Breast epithelium (tissue), 3 donors: ENCODE measurements at regions not wholly inside any gene's neighbourhood (a gene's known extent, or its start where the extent isn't known, plus 50 kb on each side); places are given as distances from the start of the nearest gene placed in this dataset.

Experiments used
- CTCF ChIP-seq, 3 donors: fragments of 450-650 bp; IDR thresholded peaks; one replicate each; pipeline ENCODE4 v1.5.1; 2016 to 2017; ENCODE audit warnings: antibody characterized with exemption in 3 of 3, mild to moderate bottlenecking in 3 of 3, moderate library complexity in 3 of 3
- POLR2A ChIP-seq: fragments of 450-650 bp; IDR thresholded peaks from one replicate; pipeline ENCODE4 v1.6.1; 2016; ENCODE audit warnings: antibody characterized with exemption, mild to moderate bottlenecking, moderate library complexity

GRCh38 chr11:45392154-45392553, 106.0 kb upstream of the SYT13 start:
- TF ChIP-seq CTCF (IDR thresholded peaks at IDR 0.05) (no peak), POLR2A (no peak)
